ENCODE measurements at regions not wholly inside any gene's neighbourhood (a gene's known extent, or its start where the extent isn't known, plus 50 kb on each side); places are given as distances from the start of the nearest gene placed in this dataset.

DNA sequence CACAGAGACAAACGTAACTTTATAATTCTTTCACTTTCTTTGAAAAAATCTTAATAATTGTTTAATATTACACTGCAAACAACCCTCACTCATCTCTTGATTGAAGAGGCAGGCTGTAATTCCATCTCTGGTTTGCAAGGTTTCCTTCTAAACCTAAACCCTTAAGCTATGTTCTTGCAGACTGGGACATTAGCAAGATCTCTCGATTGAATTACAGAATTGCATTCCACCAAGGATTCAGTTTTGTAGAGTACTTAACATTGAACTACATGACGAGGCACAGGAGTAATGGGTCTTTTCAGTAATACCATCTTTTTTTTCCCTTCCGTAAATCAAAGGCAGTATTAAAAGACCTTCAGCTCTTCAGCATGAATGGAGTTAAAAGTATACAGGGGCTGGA is 111.6 kb upstream of the EEF1E1 start:
- H2AFZ ChIP-seq (ENCODE audit: low read length), result no peak overlapping the region
- no peak for DNase-seq (ENCODE audit: low read depth in 2 of 2)
- no peaks in the 10 kb centered on the region for H3K4me1 ChIP-seq (ENCODE audit: control insufficient read depth, extremely low read depth, insufficient read depth, low read length)
- no peaks in the 10 kb centered on the region for H3K27me3 ChIP-seq (ENCODE audit: control insufficient read depth, insufficient read depth, low read length)
- H3K79me2 ChIP-seq (ENCODE audit: control insufficient read depth, insufficient read depth, low read length), result no peaks in the 10 kb centered on the region
- no peak overlapping the region for H3K9ac ChIP-seq (ENCODE audit: insufficient read depth, low read length)
- H4K20me1 ChIP-seq (ENCODE audit: control insufficient read depth, extremely low read depth, insufficient read depth, low read length), result no peaks in the 10 kb centered on the region
- H3K36me3 ChIP-seq (ENCODE audit: control insufficient read depth, insufficient read depth, low read length), result no peaks in the 10 kb centered on the region
- no peaks in the 10 kb centered on the region for H3K9me3 ChIP-seq (ENCODE audit: control insufficient read depth, insufficient read depth, low read depth, low read length)
- TF ChIP-seq, protein P1, sequence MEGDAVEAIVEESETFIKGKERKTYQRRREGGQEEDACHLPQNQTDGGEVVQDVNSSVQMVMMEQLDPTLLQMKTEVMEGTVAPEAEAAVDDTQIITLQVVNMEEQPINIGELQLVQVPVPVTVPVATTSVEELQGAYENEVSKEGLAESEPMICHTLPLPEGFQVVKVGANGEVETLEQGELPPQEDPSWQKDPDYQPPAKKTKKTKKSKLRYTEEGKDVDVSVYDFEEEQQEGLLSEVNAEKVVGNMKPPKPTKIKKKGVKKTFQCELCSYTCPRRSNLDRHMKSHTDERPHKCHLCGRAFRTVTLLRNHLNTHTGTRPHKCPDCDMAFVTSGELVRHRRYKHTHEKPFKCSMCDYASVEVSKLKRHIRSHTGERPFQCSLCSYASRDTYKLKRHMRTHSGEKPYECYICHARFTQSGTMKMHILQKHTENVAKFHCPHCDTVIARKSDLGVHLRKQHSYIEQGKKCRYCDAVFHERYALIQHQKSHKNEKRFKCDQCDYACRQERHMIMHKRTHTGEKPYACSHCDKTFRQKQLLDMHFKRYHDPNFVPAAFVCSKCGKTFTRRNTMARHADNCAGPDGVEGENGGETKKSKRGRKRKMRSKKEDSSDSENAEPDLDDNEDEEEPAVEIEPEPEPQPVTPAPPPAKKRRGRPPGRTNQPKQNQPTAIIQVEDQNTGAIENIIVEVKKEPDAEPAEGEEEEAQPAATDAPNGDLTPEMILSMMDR (conservative IDR thresholded peaks at IDR 0.05 in 1 of 2, IDR thresholded peaks at IDR 0.05 in 1 of 2; ENCODE audit: low read depth in 1 of 2, low read length in 2 of 2), result no peak
- TF ChIP-seq EZH2 (IDR thresholded peaks at IDR 0.05; ENCODE audit: low read length, missing control alignments), result no peak
- no peak overlapping the region for H3K4me2 ChIP-seq (ENCODE audit: extremely low read depth, insufficient read depth, low read length)
- no peak overlapping the region for H3K27ac ChIP-seq (ENCODE audit: insufficient read depth, low read length)
- no peak overlapping the region for H3K4me3 ChIP-seq (replicated peaks in 1 of 4; ENCODE audit: control extremely low read depth in 1 of 4, insufficient read depth in 1 of 4, low read depth in 3 of 4, low read length in 4 of 4)

DNA sequence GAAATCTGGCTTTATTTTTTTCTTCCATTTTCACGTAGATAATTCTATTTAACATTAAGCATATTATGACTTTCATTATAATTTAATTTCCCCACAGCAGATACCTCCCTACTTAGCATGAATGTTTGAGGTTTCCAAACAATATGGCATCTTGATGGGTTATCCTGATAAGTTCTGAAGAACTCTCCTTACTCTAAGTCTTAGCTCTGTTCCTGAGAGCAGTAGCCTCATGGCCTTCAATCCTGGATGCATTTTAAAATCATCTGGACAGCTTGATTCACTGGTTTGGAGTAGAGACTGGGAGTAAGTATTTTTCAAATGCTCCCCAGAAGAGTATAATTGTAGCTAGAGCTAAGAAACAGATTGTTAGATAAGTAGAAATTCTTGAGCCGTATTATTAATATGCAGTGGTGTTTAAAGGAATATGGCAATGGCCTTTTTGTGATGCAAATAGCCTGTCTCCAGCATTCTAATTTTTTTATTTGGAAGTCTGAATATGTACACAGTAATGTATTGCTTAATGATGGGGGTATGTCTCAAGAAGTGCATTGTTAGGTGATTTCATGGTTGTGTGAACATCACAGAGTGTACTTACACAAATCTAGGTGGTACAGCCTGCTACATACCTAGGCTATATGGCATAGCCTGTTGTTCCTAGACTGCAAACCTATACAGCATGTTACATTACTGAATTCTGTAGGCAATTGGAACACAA is 110.5 kb upstream of the EEF1E1 start:
- no peak for TF ChIP-seq EZH2 (IDR thresholded peaks at IDR 0.05; ENCODE audit: low read length, missing control alignments)
- TF ChIP-seq, protein P1 (conservative IDR thresholded peaks at IDR 0.05 in 1 of 2, IDR thresholded peaks at IDR 0.05 in 1 of 2; ENCODE audit: low read depth in 1 of 2, low read length in 2 of 2), result no peak
- Histone ChIP-seq H3K27ac (ENCODE audit: insufficient read depth, low read length) (no peak overlapping the region), H3K4me2 (ENCODE audit: extremely low read depth, insufficient read depth, low read length) (no peak overlapping the region), H4K20me1 (ENCODE audit: control insufficient read depth, extremely low read depth, insufficient read depth, low read length) (no peaks in the 10 kb centered on the region), H2AFZ (ENCODE audit: low read length) (no peak overlapping the region), H3K36me3 (ENCODE audit: control insufficient read depth, insufficient read depth, low read length) (no peaks in the 10 kb centered on the region), H3K79me2 (ENCODE audit: control insufficient read depth, insufficient read depth, low read length) (no peaks in the 10 kb centered on the region), H3K9me3 (ENCODE audit: control insufficient read depth, insufficient read depth, low read depth, low read length) (no peaks in the 10 kb centered on the region), H3K4me1 (ENCODE audit: control insufficient read depth, extremely low read depth, insufficient read depth, low read length) (no peaks in the 10 kb centered on the region), H3K27me3 (ENCODE audit: control insufficient read depth, insufficient read depth, low read length) (no peaks in the 10 kb centered on the region), H3K9ac (ENCODE audit: insufficient read depth, low read length) (no peak overlapping the region), H3K4me3 (replicated peaks in 1 of 4; ENCODE audit: control extremely low read depth in 1 of 4, insufficient read depth in 1 of 4, low read depth in 3 of 4, low read length in 4 of 4) (no peak overlapping the region)
- no peak for DNase-seq (ENCODE audit: low read depth in 2 of 2)

DNA sequence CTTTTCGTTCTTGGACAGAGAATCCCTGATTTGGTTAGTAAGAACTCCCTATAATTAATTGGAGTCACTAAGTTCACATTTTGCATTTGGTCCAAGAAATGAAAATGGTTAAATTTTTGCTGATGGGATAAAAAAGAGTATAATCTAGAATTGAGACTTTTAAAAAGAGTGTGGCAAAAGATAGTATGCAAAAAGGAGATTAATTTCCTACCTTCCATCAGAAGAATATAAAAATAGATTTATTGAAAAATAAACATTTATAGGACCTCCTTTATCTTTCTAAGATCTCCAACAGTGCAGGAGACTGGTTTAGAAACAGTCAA is 105.5 kb upstream of the EEF1E1 start:
- Histone ChIP-seq H3K9me3 (ENCODE audit: control insufficient read depth, insufficient read depth, low read depth, low read length) (no peaks in the 10 kb centered on the region), H3K36me3 (ENCODE audit: control insufficient read depth, insufficient read depth, low read length) (no peaks in the 10 kb centered on the region), H3K27me3 (ENCODE audit: control insufficient read depth, insufficient read depth, low read length) (no peaks in the 10 kb centered on the region)

More for the DNA sequence above, 105.5 kb upstream of the EEF1E1 start:
- TF ChIP-seq EZH2 (IDR thresholded peaks at IDR 0.05; ENCODE audit: low read length, missing control alignments), result no peak
- TF ChIP-seq, protein P1 (conservative IDR thresholded peaks at IDR 0.05 in 1 of 2, IDR thresholded peaks at IDR 0.05 in 1 of 2; ENCODE audit: low read depth in 1 of 2, low read length in 2 of 2), result no peak
- no peak overlapping the region for H3K27ac ChIP-seq (ENCODE audit: insufficient read depth, low read length)
- H3K4me2 ChIP-seq (ENCODE audit: extremely low read depth, insufficient read depth, low read length), result no peak overlapping the region
- no peak overlapping the region for H3K4me3 ChIP-seq (replicated peaks in 1 of 4; ENCODE audit: control extremely low read depth in 1 of 4, insufficient read depth in 1 of 4, low read depth in 3 of 4, low read length in 4 of 4)
- no peaks in the 10 kb centered on the region for H3K4me1 ChIP-seq (ENCODE audit: control insufficient read depth, extremely low read depth, insufficient read depth, low read length)
- no peaks in the 10 kb centered on the region for H3K79me2 ChIP-seq (ENCODE audit: control insufficient read depth, insufficient read depth, low read length)
- H4K20me1 ChIP-seq (ENCODE audit: control insufficient read depth, extremely low read depth, insufficient read depth, low read length), result no peaks in the 10 kb centered on the region
- H2AFZ ChIP-seq (ENCODE audit: low read length), result no peak overlapping the region
- H3K9ac ChIP-seq (ENCODE audit: insufficient read depth, low read length), result no peak overlapping the region
- no peak for DNase-seq (ENCODE audit: low read depth in 2 of 2)
